ENCODE measurements at regions not wholly inside any gene's neighbourhood (a gene's known extent, or its start where the extent isn't known, plus 50 kb on each side); places are given as distances from the start of the nearest gene placed in this dataset.
"Not testable (repeated sequence)": the region's sequence is repeated elsewhere in the genome, so short reads cannot be mapped to it uniquely, and the experiment has no call there.

DNA sequence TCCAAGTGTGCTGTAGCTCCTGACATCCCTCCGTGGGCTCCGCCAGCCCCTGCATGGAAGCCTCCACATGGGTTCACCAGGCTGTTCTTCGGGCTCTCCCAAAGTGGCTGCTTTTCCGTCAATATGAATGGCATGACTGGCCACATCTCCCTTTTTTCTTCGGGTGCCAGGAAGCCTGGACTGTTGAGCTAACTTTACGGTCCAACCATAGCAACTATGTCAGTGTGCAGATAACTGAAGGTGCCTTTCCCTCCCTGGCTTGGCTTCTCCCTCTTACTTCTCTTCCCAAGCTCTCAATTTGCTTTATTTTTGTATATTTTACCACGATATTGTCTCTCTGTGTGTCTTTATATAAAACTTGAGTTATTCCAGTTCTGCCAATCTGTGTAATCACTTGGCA lies 54.8 kb downstream of the RNU1-4 start:
- TF ChIP-seq, protein P1, sequence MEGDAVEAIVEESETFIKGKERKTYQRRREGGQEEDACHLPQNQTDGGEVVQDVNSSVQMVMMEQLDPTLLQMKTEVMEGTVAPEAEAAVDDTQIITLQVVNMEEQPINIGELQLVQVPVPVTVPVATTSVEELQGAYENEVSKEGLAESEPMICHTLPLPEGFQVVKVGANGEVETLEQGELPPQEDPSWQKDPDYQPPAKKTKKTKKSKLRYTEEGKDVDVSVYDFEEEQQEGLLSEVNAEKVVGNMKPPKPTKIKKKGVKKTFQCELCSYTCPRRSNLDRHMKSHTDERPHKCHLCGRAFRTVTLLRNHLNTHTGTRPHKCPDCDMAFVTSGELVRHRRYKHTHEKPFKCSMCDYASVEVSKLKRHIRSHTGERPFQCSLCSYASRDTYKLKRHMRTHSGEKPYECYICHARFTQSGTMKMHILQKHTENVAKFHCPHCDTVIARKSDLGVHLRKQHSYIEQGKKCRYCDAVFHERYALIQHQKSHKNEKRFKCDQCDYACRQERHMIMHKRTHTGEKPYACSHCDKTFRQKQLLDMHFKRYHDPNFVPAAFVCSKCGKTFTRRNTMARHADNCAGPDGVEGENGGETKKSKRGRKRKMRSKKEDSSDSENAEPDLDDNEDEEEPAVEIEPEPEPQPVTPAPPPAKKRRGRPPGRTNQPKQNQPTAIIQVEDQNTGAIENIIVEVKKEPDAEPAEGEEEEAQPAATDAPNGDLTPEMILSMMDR (IDR thresholded peaks at IDR 0.05; ENCODE audit: poor library complexity), result not testable (repeated sequence)
- not testable (repeated sequence) for TF ChIP-seq EZH2 (IDR thresholded peaks at IDR 0.05; ENCODE audit: borderline replicate concordance); EZH2phosphoT487 (IDR thresholded peaks at IDR 0.05; ENCODE audit: low read depth, severe bottlenecking, unreplicated experiment)
